VCaP (cell line): ENCODE measurements at regions not wholly inside any gene's neighbourhood (a gene's known extent, or its start where the extent isn't known, plus 50 kb on each side); places are given as distances from the start of the nearest gene placed in this dataset.

Source experiments
- H3K27ac ChIP-seq: fragments of 450-650 bp; 2 replicates; pipeline ENCODE4 v1.5.1; 2017
- CTCF ChIP-seq: fragments of 450-650 bp; conservative IDR thresholded peaks from 2 replicates; pipeline ENCODE4 v1.5.1; 2017; ENCODE audit warnings: mild to moderate bottlenecking, moderate library complexity

DNA sequence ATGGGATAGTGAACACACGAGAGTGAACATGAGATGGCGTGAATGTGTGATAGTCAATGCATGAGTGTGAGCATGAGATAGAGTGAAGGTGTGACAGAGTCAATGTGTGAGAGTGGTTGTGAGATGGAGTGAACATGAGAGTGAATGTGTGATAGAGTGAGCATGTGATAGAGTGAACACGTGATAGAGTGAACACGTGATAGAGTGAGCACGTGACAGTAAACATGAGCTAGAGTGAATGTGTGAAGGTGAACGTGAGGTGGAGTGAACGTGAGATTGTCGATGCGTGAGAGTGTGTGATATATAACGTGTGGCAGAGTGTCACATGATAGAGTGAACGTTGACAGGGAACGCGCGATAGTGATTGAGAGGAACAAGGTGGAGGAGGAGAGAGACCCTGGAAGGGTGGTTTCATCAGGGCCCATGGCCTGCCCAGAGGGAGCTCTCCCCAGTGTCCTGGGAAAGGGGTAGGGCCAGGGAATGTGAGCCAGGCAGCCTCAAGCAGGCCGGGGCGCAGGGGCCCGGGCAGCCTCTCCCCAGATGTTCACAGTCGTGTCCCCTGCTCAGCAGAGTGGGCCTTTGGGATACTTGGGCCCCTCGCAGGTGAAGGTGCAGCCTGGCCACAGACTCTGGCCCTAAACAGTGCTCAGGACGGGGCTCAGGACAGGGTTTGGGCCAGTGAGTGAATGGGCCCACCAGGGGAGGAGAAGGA is 516.9 kb downstream of the EIPR1 start:
- no peak for TF ChIP-seq CTCF
- H3K27ac ChIP-seq = no peak overlapping the region

DNA sequence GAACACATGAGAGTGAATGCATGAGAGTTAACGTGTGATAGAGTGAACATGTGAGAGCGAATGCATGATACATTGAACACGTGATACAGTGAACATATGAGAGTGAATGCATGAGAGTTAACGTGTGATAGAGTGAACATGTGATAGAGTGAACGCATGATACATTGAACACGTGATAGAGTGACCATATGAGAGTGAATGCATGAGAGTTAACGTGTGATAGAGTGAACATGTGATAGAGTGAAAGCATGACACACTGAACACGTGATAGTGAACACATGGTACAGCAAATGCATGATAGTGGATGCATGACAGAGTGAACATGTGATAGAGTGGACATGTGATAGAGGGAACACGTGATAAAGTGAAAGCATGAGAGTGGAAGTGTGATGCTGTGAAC is 517.9 kb downstream of the EIPR1 start:
- H3K27ac ChIP-seq = no peak overlapping the region
- TF ChIP-seq CTCF = no peak

GRCh38 chr2:2859164-2859563 is 518.5 kb downstream of the EIPR1 start:
- no peak for TF ChIP-seq CTCF
- H3K27ac ChIP-seq = no peak overlapping the region

DNA sequence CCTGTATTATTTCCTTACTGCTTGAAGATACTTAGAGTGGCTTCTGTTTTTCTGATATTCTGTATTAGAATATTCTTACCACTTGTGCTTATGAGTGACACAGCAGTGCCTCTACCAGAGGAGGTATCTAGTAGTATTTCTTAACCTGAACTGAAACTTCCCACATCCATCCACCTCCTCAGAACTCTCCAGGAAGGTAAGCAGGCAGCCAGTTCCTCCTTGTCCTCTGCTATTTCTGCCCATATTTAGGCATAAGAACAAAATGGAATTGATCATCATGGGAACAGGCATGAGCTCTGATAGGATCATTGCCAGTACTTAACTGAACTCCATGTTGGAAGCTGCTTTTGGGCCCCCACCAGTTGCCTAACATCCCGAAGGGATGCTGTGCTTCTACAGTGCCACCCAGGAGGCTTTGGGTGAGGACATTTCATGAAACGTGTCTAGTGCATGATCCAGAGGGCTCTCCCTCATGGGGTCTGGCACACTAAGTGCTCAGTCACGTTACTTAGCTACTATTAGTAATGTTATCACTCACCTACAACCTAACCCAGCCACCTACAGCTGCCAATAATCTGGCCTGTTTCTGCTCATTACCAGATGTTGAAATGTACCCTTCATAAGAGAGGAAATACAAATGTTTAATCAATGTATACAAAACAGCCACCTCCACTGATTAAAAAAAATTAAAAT is 520.7 kb downstream of the EIPR1 start:
- no peak for TF ChIP-seq CTCF
- no peak overlapping the region for H3K27ac ChIP-seq

DNA sequence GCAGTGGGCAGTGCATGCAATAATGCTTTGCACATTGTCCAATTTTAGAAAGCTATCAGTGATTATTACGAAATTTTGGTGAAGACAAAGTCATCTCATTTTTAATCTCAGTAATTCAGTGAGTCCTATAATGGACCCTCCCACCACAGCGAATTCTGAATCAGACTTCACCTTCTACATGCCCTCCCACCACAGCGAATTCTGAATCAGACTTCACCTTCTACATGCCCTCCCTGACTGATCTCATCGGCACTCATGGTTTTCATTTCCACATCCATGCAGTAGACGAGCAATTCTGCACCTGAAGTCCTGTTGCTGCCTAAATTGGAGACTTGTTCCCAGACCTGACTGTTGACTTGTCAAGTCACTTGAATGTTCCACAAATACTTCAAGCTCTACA is 522.3 kb downstream of the EIPR1 start:
- H3K27ac ChIP-seq = no peak overlapping the region
- TF ChIP-seq CTCF = no peak

DNA sequence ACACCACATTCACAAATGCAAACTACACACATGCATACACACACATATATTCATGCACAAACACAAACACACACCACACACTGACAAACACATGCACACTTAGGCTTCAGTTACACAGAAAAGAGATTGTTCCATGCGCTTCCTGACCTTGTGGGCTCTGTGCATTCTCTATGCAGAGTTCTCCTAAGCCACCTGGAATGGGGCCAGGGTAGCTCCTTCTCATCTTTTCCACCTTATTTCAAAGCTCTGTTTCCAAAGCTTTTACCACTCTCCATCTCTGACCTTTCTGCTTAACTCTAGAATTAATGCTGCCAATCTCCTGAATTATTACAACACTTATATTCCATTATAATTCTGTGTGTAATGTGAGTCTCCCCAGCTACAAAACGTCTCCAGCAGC is 522.3 kb upstream of the MYT1L start:
- TF ChIP-seq CTCF = no peak
- H3K27ac ChIP-seq = no peak overlapping the region

DNA sequence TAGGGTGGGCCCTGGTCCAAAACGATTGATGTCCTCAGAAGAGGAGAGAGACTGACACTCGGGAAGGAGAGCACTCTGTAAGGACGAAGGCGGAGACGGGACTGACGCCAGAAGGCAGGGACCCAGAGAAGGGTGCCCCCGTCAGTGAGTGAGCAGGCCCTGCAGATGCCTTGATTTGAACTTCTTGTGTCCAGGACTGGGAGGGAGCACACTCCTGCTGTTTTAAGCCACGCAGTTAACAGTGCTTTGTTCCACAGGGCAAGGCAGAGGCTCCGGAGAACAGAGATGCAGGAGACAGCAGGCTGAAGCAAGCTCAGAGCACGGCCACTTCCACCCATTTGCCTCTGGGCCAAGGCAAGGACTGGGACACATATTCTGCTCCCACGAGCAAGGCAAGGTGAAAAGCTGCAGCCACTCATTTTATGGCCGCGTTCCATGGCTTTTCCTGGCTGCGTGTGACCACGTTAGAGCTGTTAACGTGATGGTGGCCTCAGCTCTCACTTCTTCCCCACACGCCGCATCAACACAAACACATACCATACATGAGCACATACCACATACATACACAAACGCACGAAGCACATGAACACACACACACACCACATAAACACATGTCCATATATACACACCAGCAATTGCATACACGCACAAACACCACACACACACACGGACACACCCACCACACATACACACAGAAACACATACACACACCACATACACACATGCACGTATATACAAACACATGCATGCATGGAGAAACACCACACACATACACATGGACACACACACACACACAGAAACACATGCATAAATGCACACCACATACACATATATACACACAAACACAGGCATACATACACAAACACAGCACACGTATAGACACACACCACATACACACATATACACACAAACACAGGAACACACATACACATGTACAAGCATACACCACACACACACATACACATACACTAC is 521.0 kb upstream of the MYT1L start:
- H3K27ac ChIP-seq = no peak overlapping the region
- no peak for TF ChIP-seq CTCF
